RPMI7951 (cell line): ENCODE measurements at regions not wholly inside any gene's neighbourhood (a gene's known extent, or its start where the extent isn't known, plus 50 kb on each side); places are given as distances from the start of the nearest gene placed in this dataset.
"Not testable (repeated sequence)": the region's sequence is repeated elsewhere in the genome, so short reads cannot be mapped to it uniquely, and the experiment has no call there.

Experiments
- DNase-seq: peaks from one replicate; pipeline ENCODE4 v3.0.0-alpha.2; 2012; ENCODE audit warnings: low read depth

DNA sequence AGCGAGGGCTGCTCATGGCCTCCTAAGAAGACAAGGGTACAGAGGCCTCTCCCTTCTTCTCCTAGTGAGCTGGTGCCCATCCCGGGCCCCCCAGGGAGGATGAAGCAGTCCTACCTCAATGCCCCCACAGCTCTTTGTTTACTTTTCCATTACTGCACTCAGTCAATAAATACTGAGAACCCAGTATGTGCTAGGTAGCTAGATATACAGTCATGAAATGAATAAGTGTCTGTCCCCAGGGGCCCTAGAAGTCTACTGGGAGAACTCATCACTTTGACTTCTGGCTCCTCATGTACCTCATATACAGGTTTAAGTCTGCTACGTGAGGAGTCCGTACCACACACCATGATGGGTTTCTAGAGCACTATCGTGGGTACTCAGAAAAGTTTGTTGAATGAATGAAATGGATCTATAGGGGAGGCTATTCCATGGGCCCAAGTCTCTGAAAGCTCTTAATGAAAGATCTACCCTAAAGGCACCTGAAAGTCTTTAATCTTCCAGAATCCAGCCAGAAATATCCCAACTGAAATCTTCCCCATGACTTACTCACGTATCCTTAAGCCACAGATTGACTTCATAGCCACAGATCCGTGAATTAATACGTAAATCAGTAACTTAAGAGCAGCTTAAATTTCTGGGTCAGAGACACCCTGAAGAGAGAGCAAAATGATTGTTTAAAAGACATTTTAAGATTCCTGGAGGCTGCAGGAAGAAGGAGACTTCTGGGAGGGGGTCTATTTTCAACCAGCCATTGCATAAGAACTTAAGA is 51.6 kb upstream of the POMP start:
- DNase-seq, result no peak

GRCh38 chr13:28606466-28606865 is 52.5 kb upstream of the POMP start:
- no peak for DNase-seq

GRCh38 chr13:28605147-28605546 is 53.8 kb upstream of the POMP start:
- DNase-seq, result not testable (repeated sequence)

DNA sequence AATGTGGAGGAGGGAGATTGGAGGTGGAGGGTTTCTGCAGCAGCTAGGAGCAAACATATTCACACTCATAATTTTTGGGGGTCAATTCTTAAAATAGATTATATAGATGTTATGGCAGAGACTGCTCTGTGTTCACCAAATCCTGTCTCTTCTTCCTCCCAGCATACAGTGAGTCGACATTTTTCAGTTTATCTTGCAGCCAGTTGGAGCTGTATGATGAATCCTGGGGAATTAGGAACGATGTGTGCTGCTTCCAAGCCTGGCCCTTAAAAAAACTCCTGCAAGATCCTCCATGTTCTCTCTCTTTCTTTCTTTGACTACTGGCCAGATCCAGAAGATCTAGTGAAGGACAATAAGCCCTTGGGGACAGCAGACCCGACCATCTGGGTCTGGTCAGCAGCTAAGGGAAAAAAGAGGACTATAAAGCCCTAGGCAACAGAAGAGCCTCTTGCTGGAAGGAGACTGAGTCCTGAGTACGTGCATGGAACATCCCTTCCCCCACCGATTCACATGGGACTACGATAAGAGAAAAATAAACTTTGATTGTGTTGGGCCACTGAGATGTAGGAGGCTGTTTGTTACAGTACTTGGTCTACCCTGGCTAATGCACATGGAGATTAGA is 55.8 kb upstream of the POMP start:
- no peak for DNase-seq

GRCh38 chr13:28602580-28602979 is 56.4 kb upstream of the POMP start:
- DNase-seq, result no peak

DNA sequence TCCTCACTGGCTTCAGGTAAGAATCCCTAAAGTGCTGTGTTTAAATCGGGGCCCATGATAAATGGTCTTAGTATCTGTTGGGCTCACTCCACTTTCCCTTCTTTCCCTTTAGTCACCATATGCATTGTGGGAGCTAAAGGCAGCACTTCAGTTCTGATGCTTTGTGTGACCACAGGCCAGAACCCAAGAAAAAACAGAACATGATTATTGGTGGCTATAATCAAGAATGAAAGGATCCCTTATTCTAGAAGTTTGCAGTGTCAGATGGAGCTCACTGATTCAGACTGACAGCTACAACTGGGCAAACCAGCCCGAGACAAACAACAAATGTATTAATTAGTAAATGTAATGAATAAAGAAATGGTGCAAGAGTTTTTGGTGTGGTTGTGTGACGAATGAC is 57.3 kb upstream of the POMP start:
- DNase-seq, result no peak

DNA sequence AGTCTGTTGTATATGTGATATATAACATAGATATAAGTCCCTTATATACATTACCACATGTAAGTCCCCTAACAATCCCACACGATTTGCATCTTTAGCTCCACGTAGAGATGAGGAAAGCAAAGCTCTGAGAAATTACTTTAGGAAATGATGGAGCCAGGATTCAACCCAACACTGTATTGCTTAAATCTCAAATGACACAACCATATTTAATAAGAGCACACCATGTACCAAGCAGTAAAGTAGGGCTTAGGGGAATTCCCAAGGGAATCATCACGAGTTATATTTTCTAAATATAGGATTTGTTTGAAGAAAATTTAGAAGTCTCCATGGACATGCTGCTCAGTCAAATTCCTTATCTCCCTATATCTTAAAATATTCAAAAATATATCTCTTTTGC is 61.3 kb upstream of the POMP start:
- no peak for DNase-seq

GRCh38 chr13:28590461-28590860 is 68.5 kb upstream of the POMP start:
- no peak for DNase-seq

- DNase-seq, result no peak
Observed at GRCh38 chr13:28588296-28588695, 70.6 kb upstream of the POMP start.

DNA sequence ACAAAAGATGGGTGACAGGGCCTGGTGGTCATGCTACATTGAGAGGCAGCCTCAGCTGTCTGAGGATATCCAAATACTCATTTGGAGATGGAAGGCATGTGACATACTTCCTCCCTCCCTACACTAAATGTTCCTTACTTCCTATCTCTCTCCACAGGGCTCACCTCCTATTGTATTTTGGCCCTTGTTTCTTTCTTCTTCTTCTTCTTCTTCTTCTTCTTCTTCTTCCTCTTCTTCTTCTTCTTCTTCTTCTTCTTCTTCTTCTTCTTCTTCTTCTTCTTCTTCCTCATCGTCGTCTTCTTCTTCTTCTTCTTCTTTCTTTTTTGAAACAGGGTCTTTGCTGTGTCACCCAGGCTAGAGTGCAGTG is 71.8 kb upstream of the POMP start:
- DNase-seq, result no peak

GRCh38 chr13:28586439-28587173 is 72.3 kb upstream of the POMP start:
- no peak for DNase-seq

- no peak for DNase-seq
Observed at GRCh38 chr13:28585561-28585960, 73.4 kb upstream of the POMP start.

GRCh38 chr13:28584873-28585381 is 74.0 kb upstream of the POMP start:
- no peak for DNase-seq

GRCh38 chr13:28583651-28584091 is 75.3 kb upstream of the POMP start:
- DNase-seq, result no peak

DNA sequence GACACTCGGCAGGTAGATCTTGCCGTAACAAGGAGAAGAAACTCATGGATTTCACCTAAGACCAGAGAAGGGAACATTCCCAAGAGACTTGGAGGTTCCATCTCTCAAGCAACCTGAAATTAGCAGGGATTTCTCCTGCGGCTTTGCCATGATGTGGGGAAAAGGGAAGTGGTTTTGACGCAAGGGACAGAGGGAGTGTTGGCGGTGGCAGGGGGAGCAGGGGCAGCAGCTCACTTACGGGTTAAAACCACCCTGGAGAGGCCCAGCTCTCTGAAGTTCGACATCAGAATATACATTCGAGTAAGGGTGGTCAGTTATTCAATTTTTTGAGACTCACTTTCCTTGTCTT is 76.1 kb upstream of the POMP start:
- DNase-seq, result no peak

- no peak for DNase-seq
Observed at GRCh38 chr13:28582225-28582891, 76.6 kb upstream of the POMP start.

DNA sequence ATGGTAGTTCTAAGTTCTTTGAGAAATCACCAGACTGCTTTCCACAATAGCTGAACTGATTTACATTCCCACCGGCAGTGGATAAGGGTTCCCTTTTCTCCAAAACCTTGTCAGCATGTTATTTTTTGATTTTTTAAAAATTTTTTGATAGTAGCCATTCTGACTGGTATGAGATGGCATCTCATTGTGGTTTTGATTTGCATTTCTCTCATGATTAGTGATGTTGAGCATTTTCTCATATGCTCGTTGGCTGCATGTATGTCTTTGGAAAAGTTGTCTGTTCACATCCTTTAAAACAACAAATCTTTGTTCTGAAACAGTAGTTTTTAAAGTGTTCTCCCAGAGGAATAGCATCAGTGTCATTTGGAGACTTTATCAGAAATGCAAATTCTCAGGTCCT is 77.5 kb upstream of the POMP start:
- DNase-seq, result no peak

GRCh38 chr13:28579736-28580135 is 79.2 kb upstream of the POMP start:
- no peak for DNase-seq

DNA sequence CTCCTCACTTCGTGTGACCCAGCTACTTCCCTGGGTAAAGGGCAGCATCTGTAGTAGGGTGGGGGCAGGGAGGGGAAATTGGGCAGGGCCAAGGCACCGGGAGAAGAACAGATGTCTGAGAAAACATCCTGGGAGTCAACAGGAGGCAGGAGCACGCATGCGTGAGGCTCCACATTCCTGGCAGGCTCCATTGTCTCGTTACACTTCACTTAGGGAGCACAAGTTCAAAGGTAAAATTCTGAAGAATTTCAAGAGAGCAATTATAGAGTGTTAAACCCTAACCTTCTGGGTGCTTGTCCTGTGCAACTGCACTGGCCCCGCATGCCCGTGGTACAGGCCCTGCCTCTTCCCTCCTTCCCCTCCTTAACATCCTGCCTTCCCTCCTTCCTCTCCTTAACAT is 79.6 kb upstream of the POMP start:
- no peak for DNase-seq

DNA sequence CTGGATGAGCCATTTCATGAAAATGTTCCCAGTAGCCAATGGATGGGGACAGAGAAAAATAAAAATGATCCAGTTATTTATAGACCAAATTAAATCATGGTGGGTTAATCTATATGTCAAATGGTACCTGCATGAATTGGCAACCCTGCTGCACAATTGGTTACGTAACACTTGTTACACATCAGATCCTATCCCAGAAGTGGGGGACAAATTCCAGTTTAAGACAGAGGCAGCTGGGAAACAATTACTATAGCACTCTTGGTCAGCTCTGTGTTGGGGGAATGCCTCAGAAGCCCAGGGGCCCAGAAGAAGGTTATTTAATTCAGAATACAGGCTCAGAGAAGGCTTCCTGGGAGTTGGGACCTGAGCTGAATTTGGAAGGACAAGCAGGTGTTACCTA is 81.1 kb upstream of the FLT1 start:
- no peak for DNase-seq

GRCh38 chr13:28575200-28575599 is 80.3 kb upstream of the FLT1 start:
- no peak for DNase-seq

GRCh38 chr13:28574617-28575142 is 79.8 kb upstream of the FLT1 start:
- peak; percentile 89 for DNase-seq
